Omental fat pad (tissue), 3 donors: ENCODE measurements at regions not wholly inside any gene's neighbourhood (a gene's known extent, or its start where the extent isn't known, plus 50 kb on each side); places are given as distances from the start of the nearest gene placed in this dataset.
"Not testable (repeated sequence)": the region's sequence is repeated elsewhere in the genome, so short reads cannot be mapped to it uniquely, and the experiment has no call there.

ENCODE experiments used
- ATAC-seq: fragments of 150-250 bp; one replicate; pipeline ENCODE4 v1.9.1; 2016; ENCODE audit warnings: mild to moderate bottlenecking, moderate library complexity; ENCODE audit not compliant: low FRiP score
- DNase-seq: peaks from one replicate; pipeline ENCODE4 v3.0.0-alpha.2; 2019; ENCODE audit warnings: low spot score
- TF ChIP-seq, protein P1 (sequence below), 3 donors: fragments of 450-650 bp; IDR thresholded peaks; one replicate each; pipeline ENCODE4 v1.5.1; 2016 to 2017; ENCODE audit warnings: antibody characterized with exemption in 3 of 3, mild to moderate bottlenecking in 3 of 3, moderate library complexity in 2 of 3

DNA sequence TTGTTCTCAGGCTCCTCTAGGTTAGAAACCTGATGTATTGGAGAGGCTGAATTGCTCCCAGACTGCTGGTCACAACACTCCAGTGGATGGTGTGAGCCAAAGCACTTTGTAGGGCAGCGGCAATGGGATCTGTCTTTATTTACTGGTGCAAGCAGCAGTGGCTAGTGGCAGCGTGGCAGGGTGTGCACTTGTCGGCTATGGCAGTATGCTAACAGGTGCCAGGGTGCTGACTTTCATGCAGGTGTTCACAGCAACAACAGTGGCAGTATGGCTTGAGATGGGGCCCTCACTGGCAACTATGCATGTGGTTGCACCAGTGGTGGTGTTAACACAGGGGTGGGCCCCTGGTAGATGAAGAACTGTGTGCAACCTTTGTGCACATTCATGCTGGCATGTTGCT lies 347.8 kb downstream of the DSC3 start:
- DNase-seq (no peak), ATAC-seq (no peak)
- TF ChIP-seq, protein P1, sequence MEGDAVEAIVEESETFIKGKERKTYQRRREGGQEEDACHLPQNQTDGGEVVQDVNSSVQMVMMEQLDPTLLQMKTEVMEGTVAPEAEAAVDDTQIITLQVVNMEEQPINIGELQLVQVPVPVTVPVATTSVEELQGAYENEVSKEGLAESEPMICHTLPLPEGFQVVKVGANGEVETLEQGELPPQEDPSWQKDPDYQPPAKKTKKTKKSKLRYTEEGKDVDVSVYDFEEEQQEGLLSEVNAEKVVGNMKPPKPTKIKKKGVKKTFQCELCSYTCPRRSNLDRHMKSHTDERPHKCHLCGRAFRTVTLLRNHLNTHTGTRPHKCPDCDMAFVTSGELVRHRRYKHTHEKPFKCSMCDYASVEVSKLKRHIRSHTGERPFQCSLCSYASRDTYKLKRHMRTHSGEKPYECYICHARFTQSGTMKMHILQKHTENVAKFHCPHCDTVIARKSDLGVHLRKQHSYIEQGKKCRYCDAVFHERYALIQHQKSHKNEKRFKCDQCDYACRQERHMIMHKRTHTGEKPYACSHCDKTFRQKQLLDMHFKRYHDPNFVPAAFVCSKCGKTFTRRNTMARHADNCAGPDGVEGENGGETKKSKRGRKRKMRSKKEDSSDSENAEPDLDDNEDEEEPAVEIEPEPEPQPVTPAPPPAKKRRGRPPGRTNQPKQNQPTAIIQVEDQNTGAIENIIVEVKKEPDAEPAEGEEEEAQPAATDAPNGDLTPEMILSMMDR (IDR thresholded peaks at IDR 0.05), result no peak

DNA sequence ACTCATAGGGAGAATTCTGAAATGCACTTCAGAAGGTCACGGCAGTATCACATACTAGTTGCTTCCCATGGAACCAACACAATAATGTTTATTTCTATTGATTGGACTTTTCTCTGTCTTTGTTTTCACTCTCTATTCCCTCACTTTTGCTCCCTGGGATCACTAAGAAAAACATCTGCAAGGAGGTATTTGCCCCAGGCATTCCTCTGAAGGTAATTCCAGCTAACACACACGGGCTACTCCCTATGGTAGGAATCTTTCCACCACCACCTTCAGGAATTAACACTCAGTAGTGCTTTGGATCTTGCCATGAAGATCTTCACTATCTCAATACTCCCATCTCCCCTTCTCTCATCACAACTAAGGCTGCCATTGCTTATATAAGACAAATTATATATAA lies 353.3 kb downstream of the DSC3 start:
- TF ChIP-seq, protein P1 (IDR thresholded peaks at IDR 0.05), result no peak
- ATAC-seq (no peak), DNase-seq (no peak)

DNA sequence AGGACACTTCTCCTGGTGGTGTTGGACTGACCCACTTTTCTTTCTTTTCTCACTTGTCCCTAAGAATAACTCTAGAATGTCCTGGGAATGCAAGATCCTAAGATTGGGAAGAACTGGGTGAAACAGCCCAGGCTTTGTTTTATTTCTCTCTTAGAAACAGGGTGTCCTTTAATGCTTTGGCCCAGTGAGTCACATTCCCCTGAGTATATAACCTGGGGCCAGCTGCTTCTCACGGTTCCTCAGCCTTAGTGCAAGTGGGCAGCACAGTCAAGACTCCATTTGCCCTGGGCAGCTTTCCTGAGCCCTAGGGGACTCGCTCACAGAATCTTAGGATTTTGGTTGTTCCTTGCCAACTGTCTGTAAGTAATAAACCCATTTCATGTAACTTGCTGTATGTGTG lies 355.0 kb downstream of the DSC3 start:
- TF ChIP-seq, protein P1 (IDR thresholded peaks at IDR 0.05), result no peak

GRCh38 chr18:30684825-30685481 lies 357.6 kb downstream of the DSC3 start:
- no peak for DNase-seq
- ATAC-seq, result no peak
- TF ChIP-seq, protein P1 (IDR thresholded peaks at IDR 0.05), result no peak

More for the DNA sequence above, 355.0 kb downstream of the DSC3 start:
- no peak for DNase-seq
- no peak for ATAC-seq

DNA sequence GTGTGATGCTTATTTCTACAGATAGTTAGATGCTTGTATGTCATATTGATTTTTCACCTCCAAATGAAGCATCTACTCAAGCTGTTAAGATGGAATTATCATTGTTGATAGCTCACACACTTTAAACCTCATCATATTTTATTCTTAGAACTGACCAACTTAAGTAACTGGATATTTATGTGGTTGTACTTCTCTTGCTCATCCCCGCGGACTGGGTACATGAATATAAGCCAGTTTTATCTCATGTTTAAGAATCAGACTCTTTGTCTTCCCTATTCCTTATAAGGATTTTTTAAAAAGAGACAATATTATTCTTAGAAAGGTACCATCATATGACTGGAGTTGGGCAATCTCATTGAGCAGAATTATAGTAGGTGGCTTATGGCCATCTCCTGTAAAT lies 358.7 kb downstream of the DSC3 start:
- DNase-seq (no peak), ATAC-seq (no peak)
- TF ChIP-seq, protein P1 (IDR thresholded peaks at IDR 0.05), result no peak

DNA sequence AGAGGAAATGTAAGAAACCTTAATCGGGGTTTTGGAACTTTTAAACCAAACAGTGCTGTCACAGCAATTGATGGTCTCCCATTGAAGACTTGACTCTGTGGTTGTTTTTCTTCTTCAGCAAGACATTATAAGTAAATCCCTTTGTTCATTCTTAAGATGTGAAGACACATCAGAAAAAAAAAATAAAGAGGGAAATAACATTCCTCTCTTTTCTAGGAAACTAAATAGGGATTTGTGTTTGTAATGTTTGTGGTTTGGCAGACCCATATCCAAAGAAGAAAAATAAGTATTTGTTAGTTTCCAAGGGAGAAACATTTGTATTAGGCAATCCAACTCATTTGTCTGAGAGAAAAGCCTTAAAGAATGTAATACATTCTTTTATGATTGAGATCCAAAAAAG lies 359.9 kb downstream of the DSC3 start:
- DNase-seq, result no peak
- no peak for ATAC-seq
- TF ChIP-seq, protein P1 (IDR thresholded peaks at IDR 0.05), result no peak

- ATAC-seq, result no peak
- TF ChIP-seq, protein P1 (IDR thresholded peaks at IDR 0.05), result no peak
These were observed 363.1 kb downstream of the DSC3 start for GRCh38 chr18:30679285-30679930.

DNA sequence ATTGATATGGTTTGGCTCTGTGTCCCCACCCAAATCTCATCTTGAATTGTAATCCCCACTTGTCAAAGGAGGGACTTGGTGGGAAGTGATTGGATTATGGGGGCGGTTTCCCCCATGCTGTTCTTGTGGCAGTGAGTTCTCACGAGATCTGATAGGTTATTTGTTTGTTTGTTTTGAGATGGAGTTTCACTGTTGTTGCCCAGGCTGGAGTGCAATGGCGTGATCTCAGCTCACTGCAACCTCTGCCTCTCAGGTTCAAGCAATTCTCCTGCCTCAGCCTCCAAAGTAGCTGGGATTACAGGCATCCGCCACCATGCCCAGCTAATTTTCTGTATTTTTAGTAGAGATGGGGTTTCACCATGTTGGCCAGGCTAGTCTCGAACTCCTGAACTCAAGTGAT lies 364.7 kb downstream of the DSC3 start:
- DNase-seq, ATAC-seq: not testable (repeated sequence)

More at GRCh38 chr18:30679285-30679930, 363.1 kb downstream of the DSC3 start:
- no peak for DNase-seq
